Right atrium auricular region (tissue), 2 donors: ENCODE measurements at regions not wholly inside any gene's neighbourhood (a gene's known extent, or its start where the extent isn't known, plus 50 kb on each side); places are given as distances from the start of the nearest gene placed in this dataset.

Source experiments
- DNase-seq: peaks from one replicate; pipeline ENCODE4 v3.0.0-alpha.2; 2019; ENCODE audit warnings: low spot score
- H3K27ac ChIP-seq, 2 donors: fragments of 200-600 bp; sonication (generic); 1 replicate in 1 of 2; 2 replicates in 1 of 2; pipeline ENCODE4 v1.5.1; 2016 to 2019
- H3K27me3 ChIP-seq, 2 donors: fragments of 200-600 bp; sonication (generic); one replicate each; pipeline versions ENCODE4 v1.5.1 to v1.6.0; 2017 to 2019
- H3K36me3 ChIP-seq: fragments of 200-600 bp; sonication (generic); one replicate; pipeline ENCODE4 v1.5.1; 2016
- H3K4me1 ChIP-seq, 2 donors: fragments of 200-600 bp; sonication (generic); one replicate each; pipeline versions ENCODE4 v1.5.1 to v1.6.0; 2017 to 2019
- H3K4me3 ChIP-seq, 2 donors: fragments of 200-600 bp; sonication (generic); 1 replicate in 1 of 2; 2 replicates in 1 of 2; pipeline ENCODE4 v1.5.1; 2017 to 2019; ENCODE audit warnings: mild to moderate bottlenecking in 1 of 2, moderate library complexity in 1 of 2
- H3K9me3 ChIP-seq, 2 donors: fragments of 200-600 bp; sonication (generic); one replicate each; pipeline ENCODE4 v1.5.1; 2019
- CTCF ChIP-seq, 2 donors: fragments of 200-600 bp; sonication (generic); IDR thresholded peaks; one replicate each; pipeline ENCODE4 v1.5.1; 2019; ENCODE audit warnings: antibody characterized with exemption in 2 of 2
- microRNA counts, 2 donors: library from miRNA; unstranded; fragments of <30 nt; microRNA quantifications; one replicate each; lab custom pipeline; 2016 to 2017
- microRNA-seq, 2 donors: library from miRNA; unstranded; fragments of <30 nt; microRNA quantifications; one replicate each; pipeline ENCODE4, GENCODE V29; 2016 to 2017; ENCODE audit warnings: borderline number of aligned reads in 2 of 2, borderline replicate concordance in 1 of 2

GRCh38 chr20:61193164-61193563 is 58.9 kb upstream of the CDH4 start:
- Histone ChIP-seq H3K27ac (no peak overlapping the region), H3K27me3 (peaks cover 0 to 3% of the 10 kb centered on the region in 2 donors), H3K4me3 (no peak overlapping the region), H3K4me1 (no peaks in the 10 kb centered on the region), H3K9me3 (peaks cover 0 to 8% of the 10 kb centered on the region in 2 donors), H3K36me3 (no peaks in the 10 kb centered on the region)
- no peak for TF ChIP-seq CTCF (IDR thresholded peaks at IDR 0.05)
- DNase-seq: no peak

MicroRNAs encoded in the stretch of these regions (microRNA counts, 767-probe panel; counts per million panel counts)
- microRNA hsa-miR-548ag (lab: Ali Mortazavi, UCI): 0 to 1,744 counts per million in 2 donors
- microRNA hsa-miR-646 (lab: Ali Mortazavi, UCI): 0 to 1,767 counts per million in 2 donors

Small RNA genes in the stretch of these regions (microRNA-seq; reads per million reads assigned to microRNA genes)
- gene MIR4533: 0 reads per million in 2 donors
- 0 to 0.71 reads per million in 2 donors for gene MIR548AG2
- gene MIR646: 0 reads per million in 2 donors
